ENCODE measurements at regions not wholly inside any gene's neighbourhood (a gene's known extent, or its start where the extent isn't known, plus 50 kb on each side); places are given as distances from the start of the nearest gene placed in this dataset.
"Not testable (repeated sequence)": the region's sequence is repeated elsewhere in the genome, so short reads cannot be mapped to it uniquely, and the experiment has no call there.

DNA sequence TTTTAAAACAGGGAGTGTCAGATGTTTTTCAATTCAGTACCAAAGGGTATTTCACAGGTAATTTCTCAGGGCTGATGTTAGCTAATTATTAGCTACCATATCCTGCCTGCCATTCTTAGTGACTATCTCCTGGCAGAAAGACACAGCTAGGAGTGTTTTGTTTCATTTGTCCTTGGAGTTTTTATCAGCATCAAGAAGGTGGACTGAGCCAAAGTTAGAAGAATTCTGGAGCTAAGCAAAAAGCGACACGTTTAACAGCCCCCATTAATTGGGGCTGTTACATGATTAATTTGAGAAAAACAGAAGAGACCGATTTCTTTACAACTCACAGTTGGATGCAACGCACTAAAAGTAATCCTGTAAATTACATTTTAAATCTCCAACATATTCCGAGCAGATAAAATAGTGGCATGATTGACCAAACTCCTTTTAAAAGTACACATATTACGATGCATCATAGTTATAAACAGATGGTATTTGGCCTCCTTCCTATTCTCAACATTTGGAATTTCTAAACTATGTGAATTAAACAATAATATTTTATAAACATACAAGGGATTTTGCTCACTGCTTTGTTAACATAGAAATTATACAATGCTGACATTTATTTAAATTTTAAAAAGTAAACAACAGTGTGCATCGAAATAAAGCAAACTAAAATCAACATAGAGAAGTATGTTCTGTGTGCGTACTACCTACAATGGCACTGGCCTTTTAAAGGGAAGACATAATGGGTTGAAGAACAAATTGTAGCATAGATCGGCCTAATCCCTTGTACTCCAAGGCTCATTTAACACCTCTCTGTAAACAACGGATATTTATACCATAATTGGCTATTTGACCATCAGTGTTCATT, 585.1 kb downstream of the ZEB2 start:
- TF ChIP-seq ZNF274 (IDR thresholded peaks at IDR 0.05; ENCODE audit: low read depth, low read length), result no peak

DNA sequence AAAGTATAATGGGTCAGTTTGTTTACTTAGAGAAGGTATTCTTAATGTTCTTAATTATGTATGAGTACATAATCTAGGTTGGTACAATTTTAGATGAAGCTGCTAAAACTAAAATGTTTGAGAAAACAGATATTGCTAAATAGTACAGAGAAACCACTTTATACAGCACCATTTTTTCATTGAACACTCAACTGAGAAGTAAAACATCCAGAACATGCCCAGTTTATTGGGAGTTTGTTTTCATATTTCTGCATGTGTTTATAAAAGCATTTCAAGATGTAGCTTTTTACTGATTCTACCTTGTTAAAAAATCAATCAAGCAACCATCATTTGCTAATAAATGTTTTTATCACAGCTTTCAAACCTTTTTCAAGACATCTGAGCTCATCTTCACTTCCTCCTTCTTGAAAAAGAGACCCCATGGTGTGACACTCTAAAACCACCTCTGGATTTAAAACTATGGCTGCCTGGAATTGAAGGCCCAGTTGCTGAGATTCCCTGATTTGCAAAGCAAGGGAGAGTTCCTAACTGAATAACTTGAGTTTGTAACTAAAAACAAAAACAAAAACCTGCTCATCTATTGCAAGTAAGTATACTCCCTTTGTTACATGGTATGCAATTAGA, 585.9 kb downstream of the ZEB2 start:
- TF ChIP-seq ZNF274 (IDR thresholded peaks at IDR 0.05; ENCODE audit: low read depth, low read length), result no peak
- H3K4me3 ChIP-seq (ENCODE audit: low read length), result no peak overlapping the region

More for the DNA sequence above, 585.1 kb downstream of the ZEB2 start:
- H3K4me3 ChIP-seq (ENCODE audit: low read length), result no peak overlapping the region

DNA sequence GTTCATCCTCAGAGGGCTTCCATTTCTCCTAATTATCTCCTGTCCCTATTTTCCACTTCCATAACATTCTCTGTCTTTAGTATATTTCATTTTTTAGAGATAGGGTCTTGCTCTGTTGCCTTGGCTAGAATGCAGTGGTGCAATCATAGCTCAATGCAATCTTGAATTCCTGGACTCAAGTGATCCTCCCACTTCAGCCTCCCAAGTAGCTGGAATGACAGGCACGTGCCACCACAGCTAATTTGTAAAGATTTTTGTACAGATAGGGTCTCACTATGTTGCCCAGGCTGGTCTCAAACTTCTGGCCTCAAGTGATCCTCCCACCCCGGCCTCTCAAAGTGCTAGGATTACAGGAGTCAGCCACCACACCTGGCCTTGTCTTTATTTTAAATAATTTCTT, 589.0 kb downstream of the ZEB2 start:
- TF ChIP-seq ZNF274 (IDR thresholded peaks at IDR 0.05; ENCODE audit: low read depth, low read length), result no peak
- H3K4me3 ChIP-seq (ENCODE audit: low read length), result no peak overlapping the region

DNA sequence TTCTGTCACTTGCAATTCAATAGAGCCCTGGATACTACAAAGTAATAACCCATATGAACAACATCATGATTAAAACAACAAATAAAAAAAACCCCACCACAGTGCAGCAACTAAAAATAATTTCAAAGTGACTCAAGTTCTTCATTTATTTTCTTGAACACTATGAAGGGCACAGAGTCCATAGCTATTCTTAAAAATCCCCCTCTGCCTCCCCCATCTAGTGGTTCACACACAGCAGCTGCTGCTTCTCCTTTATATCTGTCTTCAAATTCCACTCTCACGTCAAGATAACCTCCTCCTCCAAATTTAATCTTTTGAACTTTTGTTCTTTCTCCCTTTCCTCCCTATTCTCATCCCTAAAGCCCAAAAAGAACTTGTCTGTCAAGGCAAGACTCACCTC, 591.3 kb downstream of the ZEB2 start:
- TF ChIP-seq ZNF274 (IDR thresholded peaks at IDR 0.05; ENCODE audit: low read depth, low read length), result no peak
- no peak overlapping the region for H3K4me3 ChIP-seq (ENCODE audit: low read length)

DNA sequence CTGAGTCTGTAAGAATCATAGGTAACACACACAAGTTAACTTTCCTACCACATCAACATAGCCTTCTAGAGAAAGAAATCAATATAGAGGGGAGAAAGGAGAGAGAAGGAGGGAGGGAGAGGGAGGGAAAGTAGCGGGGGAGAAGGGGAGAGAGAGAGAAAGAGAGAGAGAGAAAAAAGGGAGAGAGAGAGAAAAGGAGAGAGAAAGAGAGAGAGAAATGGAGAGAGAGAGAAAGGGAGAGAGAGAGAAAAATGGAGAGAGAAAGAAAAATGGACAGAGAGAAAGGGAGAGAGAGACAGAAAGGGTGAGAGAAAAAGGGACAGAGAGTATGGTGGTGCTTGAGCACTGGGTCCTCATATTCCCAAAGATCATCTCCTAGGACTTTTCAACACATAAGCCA, 591.7 kb downstream of the ZEB2 start:
- TF ChIP-seq ZNF274 (IDR thresholded peaks at IDR 0.05; ENCODE audit: low read depth, low read length), result no peak
- H3K4me3 ChIP-seq (ENCODE audit: low read length), result no peak overlapping the region

DNA sequence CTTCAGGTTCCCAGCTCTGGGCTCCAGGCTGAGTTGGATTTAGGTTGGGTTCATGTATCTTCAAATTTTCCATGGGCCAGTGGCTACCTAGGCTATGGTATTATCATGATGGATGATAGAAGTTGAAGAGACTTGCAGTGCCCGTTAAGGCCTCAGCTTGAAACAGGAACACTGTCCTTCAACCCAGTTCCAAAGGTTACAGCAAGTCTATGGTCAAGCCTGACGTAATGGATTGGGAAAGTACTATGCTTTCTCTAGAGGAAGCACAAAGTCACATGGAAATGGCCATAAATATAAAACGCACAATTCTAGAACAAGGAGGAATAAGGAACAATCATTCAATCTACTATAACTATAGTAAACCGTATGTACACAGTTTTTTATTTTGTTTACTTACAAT, 593.2 kb downstream of the ZEB2 start:
- no peak overlapping the region for H3K4me3 ChIP-seq (ENCODE audit: low read length)
- no peak for TF ChIP-seq ZNF274 (IDR thresholded peaks at IDR 0.05; ENCODE audit: low read depth, low read length)

DNA sequence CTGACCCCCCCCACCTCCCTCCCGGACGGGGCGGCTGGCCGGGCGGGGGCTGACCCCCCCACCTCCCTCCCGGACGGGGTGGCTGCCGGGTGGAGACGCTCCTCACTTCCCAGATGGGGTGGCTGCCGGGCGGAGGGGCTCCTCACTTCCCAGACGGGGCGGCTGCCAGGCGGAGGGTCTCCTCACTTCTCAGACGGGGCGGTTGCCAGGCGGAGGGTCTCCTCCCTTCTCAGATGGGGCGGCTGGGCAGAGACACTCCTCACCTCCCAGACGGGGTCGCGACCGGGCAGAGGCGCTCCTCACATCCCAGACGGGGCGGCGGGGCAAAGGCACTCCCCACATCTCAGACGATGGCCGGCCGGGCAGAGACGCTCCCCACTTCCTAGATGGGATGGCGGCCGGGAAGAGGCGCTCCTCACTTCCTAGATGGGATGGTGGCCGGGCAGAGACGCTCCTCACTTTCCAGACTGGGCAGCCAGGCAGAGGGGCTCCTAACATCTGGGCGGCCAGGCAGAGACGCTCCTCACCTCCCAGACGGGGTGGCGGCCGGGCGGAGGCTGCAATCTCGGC, 597.6 kb downstream of the ZEB2 start:
- H3K4me3 ChIP-seq (ENCODE audit: low read length), result not testable (repeated sequence)

DNA sequence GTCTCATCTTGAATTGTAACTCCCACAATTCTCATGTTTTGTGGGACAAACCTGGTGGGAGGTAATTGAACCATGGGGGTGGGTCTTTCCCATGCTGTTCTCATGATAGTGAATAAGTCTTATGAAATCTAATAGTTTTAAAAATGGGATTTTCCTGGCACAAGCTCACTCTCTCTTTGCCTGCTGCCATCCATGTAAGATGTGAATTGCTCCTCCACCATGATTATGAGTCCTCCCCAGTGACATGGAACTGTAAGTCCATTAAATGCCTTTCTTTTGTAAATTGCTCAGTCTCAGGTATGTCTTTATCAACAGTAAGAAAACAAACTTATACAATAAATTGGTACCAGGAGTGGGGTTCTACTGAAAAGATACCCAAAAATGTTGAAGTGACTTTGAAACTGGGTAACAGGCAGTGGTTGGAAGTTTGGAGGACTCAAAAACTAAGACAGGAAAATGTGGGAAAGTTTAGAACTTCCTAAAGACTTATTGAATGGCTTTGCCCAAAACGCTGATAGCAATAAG, 601.4 kb downstream of the ZEB2 start:
- H3K4me3 ChIP-seq (ENCODE audit: low read length), result no peak overlapping the region
- no peak for TF ChIP-seq ZNF274 (IDR thresholded peaks at IDR 0.05; ENCODE audit: low read depth, low read length)

DNA sequence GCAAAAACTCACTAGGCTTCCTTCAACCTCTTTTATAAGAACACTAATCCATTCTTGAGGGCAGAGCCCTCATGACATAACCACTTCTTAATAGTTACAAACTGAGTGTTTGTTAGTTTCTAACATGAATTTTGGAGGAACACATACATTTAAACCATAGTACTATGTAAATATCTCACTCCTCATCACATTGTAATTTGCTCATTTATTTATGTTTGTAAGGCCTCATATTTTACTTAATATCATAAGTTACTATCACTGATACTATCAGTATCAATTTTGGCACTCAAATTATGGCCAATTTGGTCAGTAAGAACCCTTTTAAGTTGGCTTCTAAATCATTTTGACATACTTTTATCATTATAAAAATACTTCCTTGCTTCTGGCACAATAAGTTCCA, 603.1 kb downstream of the ZEB2 start:
- H3K4me3 ChIP-seq (ENCODE audit: low read length), result no peak overlapping the region
- TF ChIP-seq ZNF274 (IDR thresholded peaks at IDR 0.05; ENCODE audit: low read depth, low read length), result no peak

DNA sequence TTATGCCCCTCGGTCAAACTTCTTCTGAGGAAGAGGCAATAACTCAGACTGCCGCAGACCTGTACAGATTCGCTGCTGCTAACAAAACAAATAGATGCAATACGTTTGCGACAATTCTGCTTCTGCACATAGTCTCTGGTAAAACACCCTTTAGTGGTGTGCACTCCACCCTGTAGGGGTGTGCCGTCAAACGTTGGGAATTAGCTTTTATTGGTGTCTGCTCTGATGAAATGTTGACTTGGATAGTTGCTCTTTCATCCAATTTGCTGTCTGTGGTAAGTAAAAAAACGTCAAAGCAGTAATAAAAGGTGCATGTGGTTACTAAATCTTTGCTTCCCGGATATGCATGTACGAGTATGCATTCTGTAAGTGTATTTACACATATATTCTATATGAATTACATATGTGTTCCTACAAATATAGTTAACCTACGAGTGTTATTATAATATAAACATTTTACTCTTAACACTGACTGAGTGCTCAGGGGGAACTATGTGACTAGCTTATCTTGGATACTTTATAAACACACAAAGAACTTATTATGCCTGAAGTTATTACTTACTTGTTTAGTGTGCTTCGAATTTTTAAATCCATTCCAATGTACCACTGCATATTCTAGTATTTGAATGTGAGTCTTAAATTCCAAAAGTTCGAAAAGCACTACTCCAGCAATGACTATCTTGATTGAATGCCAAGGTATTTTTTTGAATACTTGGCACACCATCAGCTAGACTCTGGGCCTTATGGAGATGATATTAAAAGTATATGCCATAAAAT, 610.2 kb downstream of the ZEB2 start:
- H3K4me3 ChIP-seq (ENCODE audit: low read length), result no peak overlapping the region
- no peak for TF ChIP-seq ZNF274 (IDR thresholded peaks at IDR 0.05; ENCODE audit: low read depth, low read length)

DNA sequence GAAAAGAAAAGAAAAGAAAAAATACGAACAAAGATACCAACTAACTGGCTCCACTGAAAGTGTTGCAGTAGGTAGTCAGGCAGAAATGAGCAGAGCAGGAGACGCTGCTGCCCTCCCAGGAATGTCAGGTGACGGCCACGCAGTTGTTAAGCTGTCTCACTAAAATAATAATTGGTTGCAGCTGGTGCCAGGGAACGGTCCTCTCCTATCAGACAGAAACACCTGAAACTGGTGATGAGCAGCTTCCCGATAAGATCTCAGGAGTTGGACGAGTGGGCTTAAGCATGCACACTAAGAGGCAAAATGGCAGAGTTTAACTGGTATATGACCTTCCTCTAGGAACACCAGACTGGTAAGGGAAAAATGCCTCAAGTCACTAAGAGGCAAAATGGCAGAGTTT, 611.1 kb downstream of the ZEB2 start:
- TF ChIP-seq ZNF274 (IDR thresholded peaks at IDR 0.05; ENCODE audit: low read depth, low read length), result no peak
- H3K4me3 ChIP-seq (ENCODE audit: low read length), result no peak overlapping the region

DNA sequence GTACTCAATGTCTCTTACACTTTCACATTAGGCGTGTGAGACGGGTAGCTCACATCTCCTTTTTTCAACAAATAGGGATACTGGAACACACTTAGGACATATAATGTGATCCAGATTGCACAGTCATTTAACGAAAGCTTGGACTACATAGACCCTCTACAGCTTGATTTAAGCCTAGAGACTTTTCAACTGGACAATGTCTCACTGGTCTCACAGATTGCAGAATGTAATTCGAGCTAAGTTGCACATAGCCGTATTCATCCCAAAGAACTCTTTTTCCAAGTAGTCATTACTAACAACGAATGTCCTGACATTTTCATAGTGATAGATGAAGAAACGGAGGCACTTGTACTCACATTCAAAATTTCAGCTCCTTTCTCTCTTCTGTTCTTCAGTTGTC, 612.1 kb downstream of the ZEB2 start:
- H3K4me3 ChIP-seq (ENCODE audit: low read length), result no peak overlapping the region
- TF ChIP-seq ZNF274 (IDR thresholded peaks at IDR 0.05; ENCODE audit: low read depth, low read length), result no peak

DNA sequence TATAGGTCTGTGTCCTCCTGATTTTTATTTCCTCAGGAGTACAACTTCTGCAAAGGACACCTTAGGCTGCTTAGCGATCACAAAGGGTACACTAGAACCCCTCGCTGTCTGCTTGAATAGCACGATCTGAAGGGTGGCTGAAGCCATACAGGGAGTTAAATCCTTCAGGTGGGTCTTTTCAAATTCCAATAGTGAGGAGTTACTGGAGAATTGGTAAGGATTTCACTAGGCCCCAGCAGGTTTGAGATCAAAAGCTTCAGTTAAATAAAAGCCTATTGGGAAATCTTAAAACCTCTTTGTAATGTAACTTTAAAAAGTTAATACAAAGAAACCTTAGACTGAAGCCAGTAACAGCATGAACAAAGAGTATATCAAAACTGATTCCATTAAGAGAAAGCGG, 613.1 kb downstream of the ZEB2 start:
- TF ChIP-seq ZNF274 (IDR thresholded peaks at IDR 0.05; ENCODE audit: low read depth, low read length), result no peak
- H3K4me3 ChIP-seq (ENCODE audit: low read length), result no peak overlapping the region

DNA sequence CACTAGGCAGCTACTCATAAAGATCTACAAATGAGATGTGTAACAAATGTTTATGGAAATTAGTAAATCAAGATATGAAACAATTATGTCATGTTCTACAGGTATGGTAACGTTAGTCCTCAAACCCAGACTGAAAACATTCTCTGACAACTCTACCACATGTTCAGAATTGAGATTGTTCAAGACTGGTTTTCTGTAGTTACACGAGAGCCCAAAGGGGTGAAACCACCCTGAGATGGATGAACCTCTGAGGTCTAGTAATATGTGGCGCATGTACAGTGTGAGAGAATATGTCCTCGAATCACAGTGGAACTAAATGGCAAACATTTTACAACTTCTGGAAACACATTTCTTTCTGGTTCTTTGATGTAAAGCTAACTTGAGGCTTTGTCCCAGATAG, 614.3 kb downstream of the ZEB2 start:
- H3K4me3 ChIP-seq (ENCODE audit: low read length), result no peak overlapping the region
- no peak for TF ChIP-seq ZNF274 (IDR thresholded peaks at IDR 0.05; ENCODE audit: low read depth, low read length)

Data from GM08714 (cell line).